ENCODE measurements at regions not wholly inside any gene's neighbourhood (a gene's known extent, or its start where the extent isn't known, plus 50 kb on each side); places are given as distances from the start of the nearest gene placed in this dataset.

DNA sequence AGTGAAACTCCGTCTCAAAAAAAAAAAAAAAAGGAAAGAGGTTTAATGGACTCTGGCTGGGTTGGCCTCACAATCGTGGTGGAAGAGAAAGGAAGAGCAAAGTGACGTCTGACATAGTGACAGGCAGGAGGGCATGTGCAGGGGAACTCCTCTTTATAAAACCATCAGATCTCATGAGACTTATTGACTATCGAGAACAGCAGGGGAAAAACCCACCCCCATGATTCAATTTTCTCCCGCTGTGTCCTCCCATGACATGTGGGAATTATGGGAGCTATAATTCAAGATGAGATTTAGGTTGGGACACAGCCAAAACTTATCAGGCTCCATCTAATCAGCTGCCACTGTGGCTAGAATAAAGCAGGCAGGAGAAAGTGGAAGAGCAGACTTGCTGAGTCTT, 610.4 kb upstream of the NUDT12 start:
- TF ChIP-seq, protein P1, sequence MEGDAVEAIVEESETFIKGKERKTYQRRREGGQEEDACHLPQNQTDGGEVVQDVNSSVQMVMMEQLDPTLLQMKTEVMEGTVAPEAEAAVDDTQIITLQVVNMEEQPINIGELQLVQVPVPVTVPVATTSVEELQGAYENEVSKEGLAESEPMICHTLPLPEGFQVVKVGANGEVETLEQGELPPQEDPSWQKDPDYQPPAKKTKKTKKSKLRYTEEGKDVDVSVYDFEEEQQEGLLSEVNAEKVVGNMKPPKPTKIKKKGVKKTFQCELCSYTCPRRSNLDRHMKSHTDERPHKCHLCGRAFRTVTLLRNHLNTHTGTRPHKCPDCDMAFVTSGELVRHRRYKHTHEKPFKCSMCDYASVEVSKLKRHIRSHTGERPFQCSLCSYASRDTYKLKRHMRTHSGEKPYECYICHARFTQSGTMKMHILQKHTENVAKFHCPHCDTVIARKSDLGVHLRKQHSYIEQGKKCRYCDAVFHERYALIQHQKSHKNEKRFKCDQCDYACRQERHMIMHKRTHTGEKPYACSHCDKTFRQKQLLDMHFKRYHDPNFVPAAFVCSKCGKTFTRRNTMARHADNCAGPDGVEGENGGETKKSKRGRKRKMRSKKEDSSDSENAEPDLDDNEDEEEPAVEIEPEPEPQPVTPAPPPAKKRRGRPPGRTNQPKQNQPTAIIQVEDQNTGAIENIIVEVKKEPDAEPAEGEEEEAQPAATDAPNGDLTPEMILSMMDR (IDR thresholded peaks at IDR 0.05; ENCODE audit: extremely low read depth in 1 of 2, insufficient read depth in 1 of 2, low read depth in 1 of 2, low read length in 2 of 2): no peak
- no peak for TF ChIP-seq EZH2 (IDR thresholded peaks at IDR 0.05; ENCODE audit: borderline replicate concordance, low read depth, low read length, severe bottlenecking)
- no peak for TF ChIP-seq MYC (IDR thresholded peaks at IDR 0.05; ENCODE audit: low read depth, low read length)
- no peak for TF ChIP-seq POLR2AphosphoS5 (IDR thresholded peaks at IDR 0.05; ENCODE audit: insufficient read depth, low read depth, low read length)

Measured in endothelial cell of umbilical vein (primary cell).